ENCODE measurements at regions not wholly inside any gene's neighbourhood (a gene's known extent, or its start where the extent isn't known, plus 50 kb on each side); places are given as distances from the start of the nearest gene placed in this dataset.
"Not testable (repeated sequence)": the region's sequence is repeated elsewhere in the genome, so short reads cannot be mapped to it uniquely, and the experiment has no call there.

GRCh38 chr19:30871979-30872378 is 477.3 kb downstream of the TSHZ3 start:
- DNase-seq (ENCODE audit: low spot score) = no peak

GRCh38 chr19:30870876-30871275 is 478.4 kb downstream of the TSHZ3 start:
- DNase-seq (ENCODE audit: low spot score) = no peak

GRCh38 chr19:30865511-30865910 is 483.7 kb downstream of the TSHZ3 start:
- DNase-seq (ENCODE audit: low spot score) = no peak

- no peak for DNase-seq (ENCODE audit: low spot score)
Measured at GRCh38 chr19:30864391-30865215, 484.6 kb downstream of the TSHZ3 start.

DNA sequence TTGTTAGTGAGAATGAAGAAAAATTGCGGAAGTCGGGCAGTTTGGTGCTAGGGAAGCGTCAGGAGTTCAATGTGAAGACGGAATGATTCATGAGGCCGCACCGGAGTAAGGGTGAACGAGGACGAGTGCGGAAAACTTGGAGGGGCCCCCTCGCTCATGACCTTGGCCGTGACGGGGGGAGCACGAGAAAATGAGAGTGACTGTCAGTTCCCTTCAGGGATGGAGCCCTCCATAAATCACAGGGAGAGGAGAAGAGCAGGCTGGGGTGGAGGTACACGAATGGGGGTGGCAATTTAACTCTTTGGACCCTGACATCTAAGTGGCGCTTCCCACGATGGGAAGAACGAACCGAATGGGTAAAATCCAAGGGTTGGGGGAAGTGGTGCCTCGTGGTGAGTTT is 486.4 kb downstream of the TSHZ3 start:
- no peak for DNase-seq (ENCODE audit: low spot score)

DNA sequence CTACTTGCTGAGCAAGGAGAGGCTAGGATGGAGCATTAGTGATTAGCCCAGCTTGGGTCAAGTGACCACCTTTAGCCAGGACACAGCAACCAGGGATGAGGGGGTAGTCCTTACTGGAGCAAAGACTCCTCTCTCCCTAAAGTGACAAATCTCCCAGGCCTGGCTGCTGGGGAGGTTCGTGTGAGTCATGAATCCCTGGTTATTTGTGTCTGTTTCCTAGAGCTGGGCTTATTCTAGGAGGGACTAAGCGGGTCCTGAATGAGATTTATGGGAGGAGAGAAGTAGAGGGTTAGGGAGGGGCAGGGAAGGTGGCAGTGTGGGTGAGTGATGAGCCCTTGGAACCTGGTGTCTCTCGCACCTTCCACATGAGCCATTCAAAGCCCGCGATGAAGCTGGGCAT is 487.3 kb downstream of the TSHZ3 start:
- no peak for DNase-seq (ENCODE audit: low spot score)

DNA sequence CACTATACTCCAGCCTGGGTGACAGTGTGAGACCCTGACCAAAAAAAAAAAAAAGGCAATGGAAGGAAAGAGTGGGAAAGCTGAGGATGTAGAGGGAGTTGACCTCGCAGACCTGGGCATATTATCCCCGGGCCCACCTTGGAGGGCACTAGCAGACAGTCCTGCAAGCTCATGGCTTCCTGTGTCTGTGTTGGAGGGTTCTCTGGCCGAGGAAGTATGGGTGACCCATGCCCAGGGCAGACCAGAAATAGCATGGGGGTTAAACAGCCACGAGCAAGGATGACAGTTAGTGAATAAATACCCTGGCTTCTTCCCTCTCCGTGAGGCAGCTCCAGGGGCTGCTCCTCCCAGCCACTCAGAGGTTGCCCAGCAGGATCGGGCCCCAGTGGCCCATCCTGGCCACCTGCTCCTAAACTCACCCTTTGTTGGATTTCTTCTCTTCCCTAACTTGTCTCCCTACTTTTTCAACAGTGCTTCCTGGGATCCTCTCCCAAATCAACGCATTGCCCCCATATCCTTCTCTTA is 485.8 kb downstream of the ZNF536 start:
- no peak for DNase-seq (ENCODE audit: low spot score)

DNA sequence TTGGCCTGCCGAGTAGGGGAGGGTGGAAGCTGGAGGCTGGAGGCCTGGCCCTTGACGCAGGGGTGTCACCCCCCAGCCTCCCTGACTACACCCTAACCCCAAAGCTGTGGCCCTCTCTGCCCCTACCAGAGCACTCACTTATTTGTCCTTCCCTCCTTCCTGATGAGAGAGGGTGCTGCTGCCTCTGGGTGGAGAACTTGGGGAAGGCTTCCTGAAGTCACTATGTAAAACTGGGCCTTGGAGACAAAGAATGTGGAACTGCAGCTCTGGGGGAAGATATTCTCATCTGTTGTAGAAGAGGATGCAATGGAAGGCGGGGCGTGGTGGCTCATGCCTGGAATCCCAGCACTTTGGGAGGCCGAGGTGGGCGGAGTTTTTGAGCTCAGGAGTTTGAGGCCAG is 485.2 kb downstream of the ZNF536 start:
- no peak for DNase-seq (ENCODE audit: low spot score)

DNA sequence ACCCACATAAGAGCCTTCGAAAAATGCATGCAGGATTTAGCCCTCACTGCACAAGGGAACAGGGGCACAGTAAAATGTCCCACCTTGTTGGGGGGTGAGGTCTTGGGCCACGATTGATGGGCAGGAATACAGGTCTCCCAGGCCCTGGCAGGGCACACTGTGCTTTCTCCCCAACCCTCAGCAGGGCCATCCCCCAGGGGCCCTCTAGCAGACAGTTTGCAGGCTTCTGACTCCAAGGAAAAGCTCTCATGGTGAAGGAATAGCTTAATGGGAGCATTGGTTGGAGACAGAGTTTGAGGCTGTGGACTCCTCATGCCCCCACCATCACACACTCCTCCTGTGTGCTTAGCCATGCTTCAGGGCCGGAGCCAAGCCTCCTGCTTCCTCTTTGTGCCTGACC is 484.6 kb downstream of the ZNF536 start:
- no peak for DNase-seq (ENCODE audit: low spot score)

DNA sequence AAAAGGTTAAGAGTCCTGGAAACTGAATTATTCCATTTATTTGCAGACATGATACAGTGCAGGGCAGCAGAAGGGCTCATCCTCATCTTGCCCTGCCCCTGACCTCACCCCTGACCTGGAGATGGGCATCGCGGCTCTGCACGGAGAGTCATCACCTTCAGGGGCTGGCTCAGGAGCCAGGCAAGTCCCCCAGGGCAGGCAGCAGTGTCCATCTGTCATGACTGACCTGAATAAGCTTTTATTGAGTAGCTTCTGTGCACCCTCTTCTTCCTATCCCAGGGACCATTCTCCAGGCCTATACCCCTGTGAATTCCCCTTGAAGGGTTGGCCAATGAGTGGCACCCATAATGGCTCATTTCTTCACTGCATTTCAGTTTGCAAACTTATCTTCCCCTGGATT is 484.2 kb downstream of the ZNF536 start:
- no peak for DNase-seq (ENCODE audit: low spot score)

GRCh38 chr19:30855442-30855841 is 483.3 kb downstream of the ZNF536 start:
- no peak for DNase-seq (ENCODE audit: low spot score)

GRCh38 chr19:30854661-30855060 is 482.5 kb downstream of the ZNF536 start:
- DNase-seq (ENCODE audit: low spot score) = no peak

DNA sequence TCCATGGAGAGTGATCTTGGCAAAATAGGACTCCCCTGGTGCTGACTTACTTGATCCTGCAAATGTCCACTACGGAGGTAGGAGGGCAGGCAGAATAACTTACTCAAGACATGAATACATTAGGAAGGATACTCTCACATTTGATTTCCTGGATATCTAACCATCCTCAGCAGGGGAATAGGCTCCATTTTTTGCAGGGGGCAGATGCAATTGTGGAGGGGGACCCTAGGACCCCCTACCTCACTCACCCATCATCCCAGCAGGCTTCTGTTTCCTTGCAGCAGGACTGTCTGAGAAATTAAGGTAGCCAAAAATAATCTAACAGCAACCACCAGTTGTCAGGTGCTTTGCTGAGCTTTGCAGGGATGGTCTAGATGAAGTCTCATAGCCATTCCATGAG is 482.0 kb downstream of the ZNF536 start:
- DNase-seq (ENCODE audit: low spot score) = no peak

- no peak for DNase-seq (ENCODE audit: low spot score)
Measured at GRCh38 chr19:30853036-30853435, 480.9 kb downstream of the ZNF536 start.

GRCh38 chr19:30852168-30852567 is 480.0 kb downstream of the ZNF536 start:
- no peak for DNase-seq (ENCODE audit: low spot score)

DNA sequence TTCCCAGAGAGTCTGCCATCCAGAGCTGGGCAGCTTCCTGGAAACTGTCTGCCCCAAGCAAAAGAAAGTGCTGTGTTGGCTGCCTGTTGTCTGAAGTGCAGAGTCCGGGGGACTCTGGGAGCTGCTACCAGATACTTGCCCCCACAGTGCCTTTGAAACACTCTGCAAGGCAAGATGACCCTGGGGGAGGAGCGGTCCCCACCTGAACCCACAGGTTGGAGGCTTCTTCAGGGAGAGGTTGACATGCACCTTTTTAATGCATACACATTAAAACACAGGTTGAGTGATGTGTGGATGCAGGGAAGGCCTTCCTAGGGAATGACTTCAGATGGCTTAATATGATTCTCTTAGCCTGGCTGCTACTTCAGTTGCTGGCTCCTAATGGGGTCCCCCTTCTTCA is 479.5 kb downstream of the ZNF536 start:
- no peak for DNase-seq (ENCODE audit: low spot score)

DNA sequence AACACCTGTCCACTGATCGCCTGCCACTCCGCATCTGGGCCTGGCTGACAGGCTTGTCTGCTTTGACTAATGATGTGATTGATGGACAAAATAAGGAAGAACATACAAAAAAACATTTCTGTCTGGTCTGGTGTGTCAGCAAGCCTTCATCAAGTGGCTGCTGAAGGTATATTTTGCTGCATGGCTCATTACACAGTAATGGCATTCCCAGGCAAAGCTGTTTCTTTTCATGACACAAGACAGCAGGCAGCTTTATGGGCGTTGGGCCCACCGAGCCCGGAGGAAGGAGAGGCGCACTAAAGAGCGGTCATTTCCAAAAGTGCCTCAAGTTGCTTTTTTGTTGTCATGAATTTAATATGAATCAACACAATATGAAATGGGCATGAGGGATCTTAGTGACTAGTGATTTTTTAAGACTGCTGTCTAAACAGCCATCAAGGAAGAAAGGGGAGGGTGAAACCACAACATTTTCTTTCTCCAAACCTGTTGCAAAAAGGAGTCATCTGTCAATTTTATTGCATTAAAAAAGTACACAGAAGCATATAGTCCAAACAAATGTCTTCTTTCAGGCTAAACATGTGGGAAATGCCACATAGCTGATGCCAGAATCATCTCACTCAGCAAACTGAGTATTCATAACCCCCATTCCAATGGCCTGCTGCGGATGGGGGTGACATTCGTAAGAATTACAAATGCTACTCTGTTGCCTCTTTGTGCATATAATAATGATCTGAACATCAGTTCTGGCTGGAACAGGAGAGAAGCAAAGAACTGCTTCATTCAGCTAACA is 476.6 kb downstream of the ZNF536 start:
- DNase-seq (ENCODE audit: low spot score) = no peak

DNA sequence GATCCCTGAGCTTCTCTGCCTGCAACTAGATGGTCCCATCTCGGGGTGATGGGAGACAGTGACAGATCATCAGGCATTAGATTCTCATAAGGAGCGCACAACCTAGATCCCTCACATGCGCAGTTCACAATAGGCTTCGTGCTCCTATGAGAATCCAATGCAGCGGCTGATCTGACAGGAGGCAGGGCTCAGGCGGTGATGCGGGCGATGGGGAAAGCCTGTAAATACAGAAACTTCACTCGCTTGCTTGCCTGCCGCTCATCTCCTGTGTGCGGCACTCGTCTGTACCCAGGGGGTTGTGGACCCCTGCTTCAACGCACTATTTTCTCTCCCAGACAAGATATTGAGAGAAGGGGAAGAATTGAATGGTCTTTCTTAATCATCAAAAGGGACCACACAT is 473.9 kb downstream of the ZNF536 start:
- DNase-seq (ENCODE audit: low spot score) = no peak

DNA sequence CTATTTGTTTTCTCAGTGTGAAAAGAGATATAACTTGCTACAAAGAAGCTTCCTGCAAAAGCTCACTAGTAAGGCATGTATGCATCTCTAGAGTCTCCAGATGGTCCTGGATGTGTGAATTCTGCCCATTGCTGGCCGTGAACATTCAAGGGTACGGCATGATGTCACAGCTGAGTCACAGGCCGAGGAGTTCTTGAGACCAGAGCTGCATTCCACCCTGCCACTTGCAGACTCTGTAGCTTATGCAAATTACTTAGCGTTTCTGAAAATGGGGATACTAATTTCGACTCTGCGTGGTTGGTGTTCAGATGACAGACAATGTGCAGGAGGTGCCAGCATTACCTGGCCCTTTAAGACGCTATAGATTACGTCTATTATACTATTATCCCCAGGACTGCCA is 470.7 kb downstream of the ZNF536 start:
- no peak for DNase-seq (ENCODE audit: low spot score)

GRCh38 chr19:30841934-30842333 is 469.8 kb downstream of the ZNF536 start:
- no peak for DNase-seq (ENCODE audit: low spot score)

DNA sequence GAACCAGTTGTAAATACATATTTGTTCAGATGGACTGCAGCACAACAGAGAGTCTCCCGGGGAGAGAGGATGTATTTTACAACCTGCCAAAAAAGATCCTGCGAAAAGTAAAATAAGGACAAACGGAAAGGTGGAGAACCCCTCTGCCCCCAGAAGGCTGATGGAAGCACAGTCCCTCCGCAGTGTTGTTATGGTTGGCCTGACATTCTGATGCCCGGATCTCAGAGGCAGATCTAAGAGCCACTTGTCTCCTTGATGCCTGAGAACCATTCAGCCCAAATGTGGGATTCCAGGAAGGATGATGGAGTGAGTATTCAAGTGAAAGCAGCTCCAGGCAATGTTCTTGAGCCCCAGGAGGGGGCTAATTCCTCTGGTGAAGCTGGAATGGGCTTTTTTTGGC is 458.7 kb downstream of the ZNF536 start:
- DNase-seq (ENCODE audit: low spot score) = no peak

DNA sequence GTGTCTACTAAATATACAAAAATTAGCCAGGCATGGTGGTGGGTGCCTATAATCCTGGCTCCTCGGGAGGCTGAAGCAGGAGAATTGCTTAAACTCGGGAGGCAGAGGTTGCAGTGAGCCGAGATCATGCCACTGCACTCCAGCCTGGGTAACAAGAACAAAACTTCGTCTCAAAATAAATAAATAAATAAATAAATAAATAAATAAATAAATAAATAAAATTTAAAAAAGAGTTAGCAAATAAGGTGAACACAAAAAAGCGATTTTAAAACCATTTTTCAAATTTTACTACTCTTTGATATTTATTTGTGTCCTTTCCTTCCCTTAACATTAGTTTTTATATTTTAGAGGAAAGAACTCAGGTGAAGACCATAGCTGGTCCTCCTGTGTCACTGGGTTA is 453.3 kb downstream of the ZNF536 start:
- DNase-seq (ENCODE audit: low spot score) = not testable (repeated sequence)

GRCh38 chr19:30824809-30825208 is 452.6 kb downstream of the ZNF536 start:
- no peak for DNase-seq (ENCODE audit: low spot score)
